Mucosa of rectum (tissue), 2 donors: ENCODE measurements at regions not wholly inside any gene's neighbourhood (a gene's known extent, or its start where the extent isn't known, plus 50 kb on each side); places are given as distances from the start of the nearest gene placed in this dataset.

Experiments
- H3K27ac ChIP-seq, 2 donors: one replicate each; pipeline ENCODE4 v1.7.0; 2013; ENCODE audit warnings: inconsistent platforms in 2 of 2, low read depth in 2 of 2, low read length in 2 of 2
- H3K27me3 ChIP-seq, 2 donors: one replicate each; pipeline ENCODE4 v1.7.0; 2013; ENCODE audit warnings: low read length in 2 of 2; ENCODE audit not compliant: control insufficient read depth in 2 of 2, insufficient read depth in 2 of 2
- H3K36me3 ChIP-seq, 2 donors: one replicate each; pipeline ENCODE4 v1.7.0; 2013; ENCODE audit warnings: low read length in 2 of 2; ENCODE audit not compliant: control insufficient read depth in 2 of 2, insufficient read depth in 2 of 2
- H3K4me1 ChIP-seq, 2 donors: one replicate each; pipeline ENCODE4 v1.7.0; 2013; ENCODE audit warnings: low read length in 2 of 2, mild to moderate bottlenecking in 1 of 2; ENCODE audit not compliant: control insufficient read depth in 2 of 2, insufficient read depth in 2 of 2
- H3K4me3 ChIP-seq, 2 donors: one replicate each; pipeline ENCODE4 v1.7.0; 2013; ENCODE audit warnings: low read length in 2 of 2
- H3K9ac ChIP-seq, 2 donors: one replicate each; pipeline ENCODE4 v1.7.0; 2013; ENCODE audit warnings: low read length in 2 of 2, low read depth in 1 of 2, mild to moderate bottlenecking in 1 of 2
- H3K9me3 ChIP-seq, 2 donors: one replicate each; pipeline ENCODE4 v1.7.0; 2013; ENCODE audit warnings: low read length in 2 of 2; ENCODE audit not compliant: control insufficient read depth in 2 of 2
- donor health status: healthy.
- donor health status: Normal muscosa, but diverticular disease.

DNA sequence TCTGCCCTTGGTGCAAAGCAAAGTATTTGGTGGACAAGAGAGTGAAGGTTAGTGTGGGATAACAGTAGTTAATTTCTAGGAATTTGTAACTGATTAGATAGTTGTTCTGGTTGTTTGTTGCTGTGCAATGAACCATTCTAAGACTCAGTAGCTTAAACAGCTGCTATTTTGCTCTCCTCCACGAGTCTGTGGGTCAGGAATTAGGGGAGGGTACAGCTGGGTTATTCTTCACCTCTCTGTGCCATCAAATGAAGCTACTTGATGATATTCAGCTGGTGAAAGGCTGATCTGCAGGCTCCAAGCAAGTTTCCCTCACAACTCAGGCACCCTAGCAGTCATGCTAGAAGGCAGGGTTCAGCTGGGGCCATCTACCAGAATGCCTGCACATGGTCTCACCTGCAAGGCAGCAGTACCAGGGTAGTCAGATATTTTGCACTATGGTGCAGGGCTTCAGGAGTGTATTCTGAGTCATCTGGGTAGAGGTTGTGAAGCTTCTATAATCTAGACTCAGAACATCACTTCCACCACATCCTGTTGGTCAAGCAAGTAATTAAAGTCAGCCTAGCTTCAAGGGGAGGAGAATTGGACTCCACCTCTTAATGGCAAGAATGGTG is 159.5 kb upstream of the SLC28A3 start:
- Histone ChIP-seq H3K27me3 (no peaks in the 10 kb centered on the region), H3K4me3 (no peak overlapping the region), H3K9me3 (no peaks in the 10 kb centered on the region), H3K4me1 (no peaks in the 10 kb centered on the region), H3K27ac (no peak overlapping the region), H3K9ac (no peak overlapping the region), H3K36me3 (no peaks in the 10 kb centered on the region)

GRCh38 chr9:84500826-84501225 is 160.3 kb upstream of the SLC28A3 start:
- H3K4me1 ChIP-seq: no peaks in the 10 kb centered on the region
- no peaks in the 10 kb centered on the region for H3K9me3 ChIP-seq
- H3K9ac ChIP-seq: no peak overlapping the region
- H3K27ac ChIP-seq: no peak overlapping the region
- no peaks in the 10 kb centered on the region for H3K36me3 ChIP-seq
- H3K4me3 ChIP-seq: no peak overlapping the region
- H3K27me3 ChIP-seq: no peaks in the 10 kb centered on the region

DNA sequence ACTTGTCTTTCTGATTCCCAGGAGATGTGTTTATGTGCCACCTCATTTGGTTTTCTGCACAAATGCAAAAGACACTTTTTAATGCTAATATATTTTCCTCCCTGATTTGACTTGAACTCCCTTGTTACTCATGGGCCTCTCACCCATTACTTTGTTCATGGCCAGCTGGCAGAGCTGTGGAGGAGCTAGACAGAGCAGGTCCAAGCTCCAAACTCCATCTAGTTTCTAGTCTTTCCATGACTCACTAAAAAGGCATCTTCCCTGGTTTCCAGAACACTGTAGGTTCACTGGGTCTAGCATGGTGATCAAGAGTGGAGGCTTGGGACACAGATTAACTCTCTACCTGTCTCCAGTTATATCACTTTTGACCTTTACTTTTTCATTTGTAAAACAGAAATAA is 161.0 kb upstream of the SLC28A3 start:
- H3K27me3 ChIP-seq: no peaks in the 10 kb centered on the region
- H3K9me3 ChIP-seq: no peaks in the 10 kb centered on the region
- H3K4me3 ChIP-seq: no peak overlapping the region
- no peaks in the 10 kb centered on the region for H3K4me1 ChIP-seq
- no peaks in the 10 kb centered on the region for H3K36me3 ChIP-seq
- no peak overlapping the region for H3K27ac ChIP-seq
- no peak overlapping the region for H3K9ac ChIP-seq

GRCh38 chr9:84502066-84502465 is 161.5 kb upstream of the SLC28A3 start:
- Histone ChIP-seq H3K27me3 (no peaks in the 10 kb centered on the region), H3K9ac (no peak overlapping the region), H3K4me1 (no peaks in the 10 kb centered on the region), H3K36me3 (no peaks in the 10 kb centered on the region), H3K4me3 (no peak overlapping the region), H3K27ac (no peak overlapping the region), H3K9me3 (no peaks in the 10 kb centered on the region)

DNA sequence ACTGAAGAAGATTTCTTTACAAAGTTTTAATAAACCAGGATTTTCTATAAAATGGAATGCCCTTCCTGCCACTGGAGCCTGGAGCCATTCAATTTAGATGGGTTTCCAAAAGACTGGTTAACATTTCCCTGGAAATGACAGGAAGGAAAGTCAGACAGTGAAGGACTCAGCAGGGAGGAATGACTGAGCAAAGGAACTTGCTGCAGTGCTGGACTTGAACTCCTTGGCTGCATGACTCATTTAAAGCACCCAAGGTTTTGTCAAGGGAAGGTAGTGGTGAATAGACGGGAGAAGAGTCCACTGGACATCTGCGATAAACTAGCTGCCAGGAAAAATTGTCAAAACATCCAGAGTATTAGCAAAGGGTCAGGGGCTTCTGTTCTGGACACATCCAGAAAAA is 163.8 kb upstream of the SLC28A3 start:
- Histone ChIP-seq H3K36me3 (no peaks in the 10 kb centered on the region), H3K4me1 (no peaks in the 10 kb centered on the region), H3K27ac (no peak overlapping the region), H3K9me3 (no peaks in the 10 kb centered on the region), H3K27me3 (no peaks in the 10 kb centered on the region), H3K9ac (no peak overlapping the region), H3K4me3 (no peak overlapping the region)

GRCh38 chr9:84511651-84512050 is 157.9 kb upstream of the NTRK2 start:
- H3K9ac ChIP-seq: no peak overlapping the region
- no peaks in the 10 kb centered on the region for H3K9me3 ChIP-seq
- H3K27me3 ChIP-seq: no peaks in the 10 kb centered on the region
- no peak overlapping the region for H3K4me3 ChIP-seq
- H3K27ac ChIP-seq: no peak overlapping the region
- H3K4me1 ChIP-seq: no peaks in the 10 kb centered on the region
- no peaks in the 10 kb centered on the region for H3K36me3 ChIP-seq

DNA sequence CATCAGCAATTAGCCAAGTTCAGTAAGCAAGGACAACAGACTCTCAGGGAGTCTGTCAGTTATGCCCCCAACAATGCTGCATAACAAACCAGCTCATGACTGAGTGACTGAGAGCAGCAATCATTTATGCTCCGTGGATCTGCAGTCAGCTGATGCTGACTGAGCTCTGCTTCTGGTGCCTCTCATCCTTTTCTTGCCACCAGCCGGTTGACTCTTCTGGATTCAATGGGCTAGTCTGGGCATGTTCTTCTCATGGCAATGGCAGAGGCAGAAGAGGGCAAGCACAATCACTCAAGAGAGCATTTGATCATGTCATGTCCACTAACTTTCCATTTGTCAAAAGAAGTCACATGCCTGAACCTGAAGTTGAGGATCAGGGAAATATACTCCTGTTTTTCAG is 157.0 kb upstream of the NTRK2 start:
- H3K4me1 ChIP-seq: no peaks in the 10 kb centered on the region
- H3K9ac ChIP-seq: no peak overlapping the region
- H3K27me3 ChIP-seq: no peaks in the 10 kb centered on the region
- H3K27ac ChIP-seq: no peak overlapping the region
- no peaks in the 10 kb centered on the region for H3K9me3 ChIP-seq
- no peaks in the 10 kb centered on the region for H3K36me3 ChIP-seq
- no peak overlapping the region for H3K4me3 ChIP-seq

GRCh38 chr9:84513473-84513872 is 156.1 kb upstream of the NTRK2 start:
- Histone ChIP-seq H3K27ac (no peak overlapping the region), H3K4me3 (no peak overlapping the region), H3K9me3 (no peaks in the 10 kb centered on the region), H3K27me3 (no peaks in the 10 kb centered on the region), H3K36me3 (no peaks in the 10 kb centered on the region), H3K4me1 (no peaks in the 10 kb centered on the region), H3K9ac (no peak overlapping the region)

GRCh38 chr9:84513979-84514378 is 155.6 kb upstream of the NTRK2 start:
- no peaks in the 10 kb centered on the region for H3K4me1 ChIP-seq
- H3K27ac ChIP-seq: no peak overlapping the region
- H3K27me3 ChIP-seq: no peaks in the 10 kb centered on the region
- H3K9me3 ChIP-seq: no peaks in the 10 kb centered on the region
- no peaks in the 10 kb centered on the region for H3K36me3 ChIP-seq
- H3K4me3 ChIP-seq: no peak overlapping the region
- H3K9ac ChIP-seq: no peak overlapping the region

DNA sequence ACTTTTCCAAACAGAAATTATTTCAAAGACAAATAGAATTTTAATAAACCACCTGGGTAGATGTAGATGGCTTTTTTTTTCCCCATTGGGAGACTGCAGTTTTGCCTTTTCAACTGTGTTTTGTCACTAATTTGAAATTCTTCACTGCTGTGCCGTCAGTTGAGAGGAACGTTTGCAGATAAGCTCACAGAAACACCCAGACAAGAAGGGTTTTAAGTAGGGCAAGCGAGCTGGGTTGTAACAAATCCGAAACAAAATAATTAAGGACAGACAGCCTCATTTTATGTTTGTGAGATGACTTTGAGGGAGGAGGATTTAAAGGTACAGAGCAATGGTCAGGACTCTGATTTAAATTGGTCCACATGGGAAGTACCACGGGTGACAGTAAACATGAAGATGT is 155.1 kb upstream of the NTRK2 start:
- Histone ChIP-seq H3K27ac (no peak overlapping the region), H3K27me3 (no peaks in the 10 kb centered on the region), H3K4me3 (no peak overlapping the region), H3K36me3 (no peaks in the 10 kb centered on the region), H3K9ac (no peak overlapping the region), H3K9me3 (no peaks in the 10 kb centered on the region), H3K4me1 (no peaks in the 10 kb centered on the region)

DNA sequence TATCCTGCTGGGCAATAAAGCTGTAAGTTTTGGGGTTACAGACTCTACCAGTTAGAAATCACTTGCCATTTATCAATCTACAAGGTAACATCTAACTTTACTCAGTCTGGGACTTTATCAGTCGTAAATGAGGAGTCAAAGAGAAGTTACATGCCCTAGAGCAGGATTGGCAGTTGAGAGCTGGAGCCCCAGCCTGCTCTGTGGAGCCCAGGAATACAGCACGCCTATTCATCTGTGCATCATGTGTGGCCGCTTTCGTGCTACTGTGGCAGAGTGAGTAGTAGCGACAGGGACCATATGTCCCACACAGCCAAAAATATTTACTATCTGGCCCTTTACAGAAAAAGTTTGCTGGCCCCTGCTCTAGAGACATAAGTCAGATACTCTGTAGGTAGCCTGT is 152.5 kb upstream of the NTRK2 start:
- H3K4me3 ChIP-seq: no peak overlapping the region
- no peaks in the 10 kb centered on the region for H3K9me3 ChIP-seq
- H3K9ac ChIP-seq: no peak overlapping the region
- no peaks in the 10 kb centered on the region for H3K4me1 ChIP-seq
- no peak overlapping the region for H3K27ac ChIP-seq
- no peaks in the 10 kb centered on the region for H3K27me3 ChIP-seq
- no peaks in the 10 kb centered on the region for H3K36me3 ChIP-seq
